ENCODE measurements at regions not wholly inside any gene's neighbourhood (a gene's known extent, or its start where the extent isn't known, plus 50 kb on each side); places are given as distances from the start of the nearest gene placed in this dataset.

GRCh38 chr12:115423546-115423987 is 739.6 kb upstream of the TBX3 start:
- DNase-seq (ENCODE audit: low read depth), result no peak

GRCh38 chr12:115422845-115423545 is 739.0 kb upstream of the TBX3 start:
- TF ChIP-seq CTCF (IDR thresholded peaks at IDR 0.05; ENCODE audit: control insufficient read depth, insufficient read depth, low read depth, low read length, missing control alignments), result no peak
- DNase-seq (ENCODE audit: low read depth), result no peak
- H3K4me3 ChIP-seq (ENCODE audit: control insufficient read depth, low read depth, low read length), result no peak overlapping the region

More at GRCh38 chr12:115423546-115423987, 739.6 kb upstream of the TBX3 start:
- H3K4me3 ChIP-seq (ENCODE audit: control insufficient read depth, low read depth, low read length), result no peak overlapping the region
- no peak for TF ChIP-seq CTCF (IDR thresholded peaks at IDR 0.05; ENCODE audit: control insufficient read depth, insufficient read depth, low read depth, low read length, missing control alignments)

- no peak for TF ChIP-seq CTCF (IDR thresholded peaks at IDR 0.05; ENCODE audit: control insufficient read depth, insufficient read depth, low read depth, low read length, missing control alignments)
- DNase-seq (ENCODE audit: low read depth), result no peak
- H3K4me3 ChIP-seq (ENCODE audit: control insufficient read depth, low read depth, low read length), result no peak overlapping the region
These were observed 738.1 kb upstream of the TBX3 start for GRCh38 chr12:115421796-115422709.

GRCh38 chr12:115421350-115421749 is 737.4 kb upstream of the TBX3 start:
- TF ChIP-seq CTCF (IDR thresholded peaks at IDR 0.05; ENCODE audit: control insufficient read depth, insufficient read depth, low read depth, low read length, missing control alignments), result no peak
- no peak for DNase-seq (ENCODE audit: low read depth)
- no peak overlapping the region for H3K4me3 ChIP-seq (ENCODE audit: control insufficient read depth, low read depth, low read length)

- H3K4me3 ChIP-seq (ENCODE audit: control insufficient read depth, low read depth, low read length), result no peak overlapping the region
- no peak for DNase-seq (ENCODE audit: low read depth)
- no peak for TF ChIP-seq CTCF (IDR thresholded peaks at IDR 0.05; ENCODE audit: control insufficient read depth, insufficient read depth, low read depth, low read length, missing control alignments)
These were observed 735.2 kb upstream of the TBX3 start for GRCh38 chr12:115419145-115419646.

GRCh38 chr12:115417610-115418009 is 733.6 kb upstream of the TBX3 start:
- no peak for DNase-seq (ENCODE audit: low read depth)
- TF ChIP-seq CTCF (IDR thresholded peaks at IDR 0.05; ENCODE audit: control insufficient read depth, insufficient read depth, low read depth, low read length, missing control alignments), result no peak
- no peak overlapping the region for H3K4me3 ChIP-seq (ENCODE audit: control insufficient read depth, low read depth, low read length)
